ENCODE measurements at regions not wholly inside any gene's neighbourhood (a gene's known extent, or its start where the extent isn't known, plus 50 kb on each side); places are given as distances from the start of the nearest gene placed in this dataset.

DNA sequence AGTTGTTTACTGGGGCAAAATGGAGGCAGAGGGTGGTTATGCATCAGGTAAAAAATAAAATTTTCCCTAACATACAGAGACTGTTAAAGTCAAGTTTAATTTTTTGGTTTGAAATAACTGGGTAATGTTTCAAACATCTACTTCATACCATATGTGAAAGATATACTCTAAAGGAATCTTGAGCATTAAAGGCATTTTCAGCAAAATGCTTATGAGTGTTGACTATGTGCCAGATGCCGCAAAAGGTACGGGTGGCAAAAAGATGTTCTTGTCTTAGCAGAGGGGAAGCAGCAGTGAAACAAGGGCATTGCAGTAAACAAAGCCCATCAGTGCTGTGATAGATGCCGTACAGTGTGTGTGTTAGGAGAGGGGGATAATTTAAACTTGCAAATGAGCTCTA is 263.1 kb upstream of the ID2 start:
- Histone ChIP-seq H3K4me3 (no peak overlapping the region), H3K9me3 (no peaks in the 10 kb centered on the region), H3K27me3 (no peaks in the 10 kb centered on the region), H3K4me1 (no peaks in the 10 kb centered on the region), H3K27ac (no peak overlapping the region), H3K36me3 (no peaks in the 10 kb centered on the region)
- no peak for TF ChIP-seq POLR2AphosphoS5 (IDR thresholded peaks at IDR 0.05)
- TF ChIP-seq EP300 (IDR thresholded peaks at IDR 0.05), result no peak
- TF ChIP-seq, protein P1, sequence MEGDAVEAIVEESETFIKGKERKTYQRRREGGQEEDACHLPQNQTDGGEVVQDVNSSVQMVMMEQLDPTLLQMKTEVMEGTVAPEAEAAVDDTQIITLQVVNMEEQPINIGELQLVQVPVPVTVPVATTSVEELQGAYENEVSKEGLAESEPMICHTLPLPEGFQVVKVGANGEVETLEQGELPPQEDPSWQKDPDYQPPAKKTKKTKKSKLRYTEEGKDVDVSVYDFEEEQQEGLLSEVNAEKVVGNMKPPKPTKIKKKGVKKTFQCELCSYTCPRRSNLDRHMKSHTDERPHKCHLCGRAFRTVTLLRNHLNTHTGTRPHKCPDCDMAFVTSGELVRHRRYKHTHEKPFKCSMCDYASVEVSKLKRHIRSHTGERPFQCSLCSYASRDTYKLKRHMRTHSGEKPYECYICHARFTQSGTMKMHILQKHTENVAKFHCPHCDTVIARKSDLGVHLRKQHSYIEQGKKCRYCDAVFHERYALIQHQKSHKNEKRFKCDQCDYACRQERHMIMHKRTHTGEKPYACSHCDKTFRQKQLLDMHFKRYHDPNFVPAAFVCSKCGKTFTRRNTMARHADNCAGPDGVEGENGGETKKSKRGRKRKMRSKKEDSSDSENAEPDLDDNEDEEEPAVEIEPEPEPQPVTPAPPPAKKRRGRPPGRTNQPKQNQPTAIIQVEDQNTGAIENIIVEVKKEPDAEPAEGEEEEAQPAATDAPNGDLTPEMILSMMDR (IDR thresholded peaks at IDR 0.05), result no peak
- TF ChIP-seq POLR2A (IDR thresholded peaks at IDR 0.05), result no peak
- WGBS, 2 donors, result 90% methylated on average over 3 of the region's 3 CpGs
- no peak for DNase-seq
- intact Hi-C loops (cut with DNase I), result no loop called here

DNA sequence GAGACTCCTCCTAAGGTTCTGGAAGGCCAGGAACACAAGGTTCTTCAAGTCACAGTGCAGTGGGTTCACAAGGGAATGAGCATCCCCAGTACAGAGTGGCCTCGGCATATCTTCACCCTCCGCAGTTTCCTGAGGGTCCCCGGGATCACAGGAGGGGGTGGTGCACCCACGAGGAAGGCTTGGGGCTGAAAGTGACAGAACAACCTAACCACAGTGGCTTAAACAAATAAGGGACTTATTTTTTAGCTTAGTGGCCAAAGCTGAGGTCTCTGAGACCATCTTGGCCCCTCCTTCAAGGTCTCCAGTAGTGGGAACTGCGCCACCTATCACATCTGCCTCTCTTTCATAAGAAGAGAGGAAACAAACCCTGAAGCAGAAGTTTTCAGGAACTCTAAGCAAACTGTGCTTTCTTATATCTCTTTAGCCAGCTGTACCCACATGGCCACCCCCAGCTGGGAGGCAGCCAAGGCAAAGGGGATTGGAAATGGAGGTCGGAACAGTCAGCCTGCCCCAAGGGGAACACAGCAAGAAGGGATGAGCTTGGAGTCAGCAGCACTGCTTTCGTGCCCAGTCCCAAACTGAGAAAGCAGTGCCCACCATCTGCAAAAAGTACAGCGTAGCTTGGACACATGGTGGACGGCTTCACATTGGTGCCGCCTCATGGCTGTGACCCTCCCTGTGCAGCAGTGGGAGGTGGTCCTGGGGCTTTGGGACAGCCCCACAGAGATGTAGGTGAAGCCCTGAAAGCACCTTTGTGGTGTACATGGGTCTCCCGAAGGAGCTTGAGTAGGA is 260.0 kb upstream of the ID2 start:
- WGBS, 2 donors, result 81 to 91% methylated on average over 11 of the region's 11 CpGs
- TF ChIP-seq POLR2A (IDR thresholded peaks at IDR 0.05) (no peak), EP300 (IDR thresholded peaks at IDR 0.05) (no peak), POLR2AphosphoS5 (IDR thresholded peaks at IDR 0.05) (no peak)
- TF ChIP-seq, protein P1 (IDR thresholded peaks at IDR 0.05), result no peak
- Histone ChIP-seq H3K4me3 (no peak overlapping the region), H3K27me3 (no peaks in the 10 kb centered on the region), H3K36me3 (no peaks in the 10 kb centered on the region), H3K4me1 (no peaks in the 10 kb centered on the region), H3K9me3 (no peaks in the 10 kb centered on the region), H3K27ac (no peak overlapping the region)
- intact Hi-C loops (cut with DNase I), result no loop called here
- DNase-seq, result peak; percentile 35

DNA sequence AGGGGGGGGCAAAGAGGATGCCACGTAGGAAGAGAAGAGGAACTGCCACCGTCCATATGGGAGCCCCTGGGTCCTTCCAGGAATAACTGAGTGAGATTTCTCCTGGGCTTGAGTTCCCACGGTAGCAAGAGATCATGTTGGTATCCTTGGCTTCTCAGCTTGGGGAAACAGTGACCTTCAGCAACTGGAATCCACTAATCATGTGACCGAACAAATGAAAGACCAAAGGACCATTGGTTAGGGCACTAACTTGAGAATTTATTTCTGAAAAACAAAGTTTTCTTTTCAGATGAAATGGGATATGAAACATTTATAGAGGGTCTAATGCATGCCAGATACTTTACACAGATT is 259.4 kb upstream of the ID2 start:
- no peak overlapping the region for H3K4me3 ChIP-seq
- no peaks in the 10 kb centered on the region for H3K27me3 ChIP-seq
- H3K9me3 ChIP-seq, result no peaks in the 10 kb centered on the region
- 89 to 92% methylated on average over 4 of the region's 4 CpGs for WGBS, 2 donors
- TF ChIP-seq POLR2AphosphoS5 (IDR thresholded peaks at IDR 0.05) (no peak), POLR2A (IDR thresholded peaks at IDR 0.05) (no peak), EP300 (IDR thresholded peaks at IDR 0.05) (no peak)
- TF ChIP-seq, protein P1 (IDR thresholded peaks at IDR 0.05), result no peak
- intact Hi-C loops (cut with DNase I), result no loop called here
- H3K27ac ChIP-seq, result no peak overlapping the region
- H3K4me1 ChIP-seq, result no peaks in the 10 kb centered on the region
- no peaks in the 10 kb centered on the region for H3K36me3 ChIP-seq
- DNase-seq, result peak; percentile 34

DNA sequence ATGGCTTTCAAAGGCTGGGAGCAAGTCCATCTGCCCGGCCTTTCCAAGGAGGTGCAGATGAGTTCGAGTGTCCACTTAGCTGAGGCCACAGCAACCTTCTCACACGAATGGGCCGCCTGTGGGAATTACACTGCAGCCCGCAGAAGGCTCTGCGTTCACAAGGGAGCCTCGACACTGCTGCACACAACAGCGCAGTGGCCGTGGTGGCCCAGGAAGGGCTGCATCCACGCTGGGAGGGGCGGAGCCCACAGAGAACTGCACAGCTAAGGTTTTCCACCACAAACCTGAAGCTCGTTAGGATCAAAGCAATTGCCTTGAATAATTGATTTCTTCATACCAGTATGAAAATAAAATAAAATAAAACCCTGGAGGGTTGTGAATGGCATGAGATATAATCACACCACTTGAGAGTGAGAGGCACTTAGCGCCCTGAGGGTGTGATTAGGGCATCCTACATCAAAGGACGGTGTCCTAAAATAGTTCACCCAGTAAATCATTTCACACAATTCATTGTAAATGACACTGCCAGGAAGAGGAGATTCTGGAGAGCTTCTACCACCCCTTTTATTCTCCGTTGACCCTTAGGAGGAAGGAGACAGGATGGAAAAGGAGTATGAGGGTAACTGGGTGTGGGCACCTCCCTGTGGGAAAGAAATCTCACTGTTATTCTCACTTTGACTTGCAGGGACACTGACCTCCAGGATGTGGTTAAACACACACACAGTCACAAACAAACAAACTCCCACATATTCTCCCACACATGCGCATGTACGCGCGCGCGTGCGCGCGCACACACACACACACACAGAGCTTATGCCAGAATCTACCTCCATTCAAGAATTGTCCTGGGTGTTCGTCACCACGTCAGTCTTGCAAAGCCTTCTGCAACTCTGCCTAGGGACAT is 256.6 kb upstream of the ID2 start:
- peak; percentile 44 for DNase-seq
- no peaks in the 10 kb centered on the region for H3K9me3 ChIP-seq
- TF ChIP-seq POLR2AphosphoS5 (IDR thresholded peaks at IDR 0.05), result no peak
- no peak for TF ChIP-seq EP300 (IDR thresholded peaks at IDR 0.05)
- no peak for TF ChIP-seq POLR2A (IDR thresholded peaks at IDR 0.05)
- TF ChIP-seq, protein P1 (IDR thresholded peaks at IDR 0.05), result no peak
- no peaks in the 10 kb centered on the region for H3K27me3 ChIP-seq
- 92 to 94% methylated on average over 26 of the region's 26 CpGs for WGBS, 2 donors
- H3K4me3 ChIP-seq, result no peak overlapping the region
- intact Hi-C loops (cut with DNase I), result no loop called here
- H3K4me1 ChIP-seq, result no peaks in the 10 kb centered on the region
- H3K27ac ChIP-seq, result no peak overlapping the region
- H3K36me3 ChIP-seq, result no peaks in the 10 kb centered on the region
